ENCODE measurements at regions not wholly inside any gene's neighbourhood (a gene's known extent, or its start where the extent isn't known, plus 50 kb on each side); places are given as distances from the start of the nearest gene placed in this dataset.

- DNase-seq (ENCODE audit: insufficient read length, low spot score) = no peak
- no peak for TF ChIP-seq CTCF (IDR thresholded peaks at IDR 0.05; ENCODE audit: insufficient read depth, missing control alignments)
- no peak for FAIRE-seq
Observed at GRCh38 chr11:127338380-127339259, 338.1 kb upstream of the KIRREL3 start.

GRCh38 chr11:127334466-127334865 lies 333.9 kb upstream of the KIRREL3 start:
- FAIRE-seq (no peak), DNase-seq (ENCODE audit: insufficient read length, low spot score) (no peak)
- no peak for TF ChIP-seq CTCF (IDR thresholded peaks at IDR 0.05; ENCODE audit: insufficient read depth, missing control alignments)

- DNase-seq (ENCODE audit: insufficient read length, low spot score) (no peak), FAIRE-seq (no peak)
- no peak for TF ChIP-seq CTCF (IDR thresholded peaks at IDR 0.05; ENCODE audit: insufficient read depth, missing control alignments)
Observed at GRCh38 chr11:127332896-127333295, 332.3 kb upstream of the KIRREL3 start.

GRCh38 chr11:127330044-127330443 lies 329.5 kb upstream of the KIRREL3 start:
- no peak for FAIRE-seq
- no peak for TF ChIP-seq CTCF (IDR thresholded peaks at IDR 0.05; ENCODE audit: insufficient read depth, missing control alignments)
- DNase-seq (ENCODE audit: insufficient read length, low spot score) = no peak

GRCh38 chr11:127308291-127308690 lies 307.7 kb upstream of the KIRREL3 start:
- DNase-seq (ENCODE audit: insufficient read length, low spot score) (no peak), FAIRE-seq (no peak)
- TF ChIP-seq CTCF (IDR thresholded peaks at IDR 0.05; ENCODE audit: insufficient read depth, missing control alignments) = no peak

GRCh38 chr11:127307700-127308099 lies 307.1 kb upstream of the KIRREL3 start:
- no peak for TF ChIP-seq CTCF (IDR thresholded peaks at IDR 0.05; ENCODE audit: insufficient read depth, missing control alignments)
- DNase-seq (ENCODE audit: insufficient read length, low spot score) (no peak), FAIRE-seq (no peak)

- DNase-seq (ENCODE audit: insufficient read length, low spot score) (no peak), FAIRE-seq (no peak)
- TF ChIP-seq CTCF (IDR thresholded peaks at IDR 0.05; ENCODE audit: insufficient read depth, missing control alignments) = no peak
Observed at GRCh38 chr11:127304634-127305033, 304.1 kb upstream of the KIRREL3 start.
